HEK293 (cell line): ENCODE measurements at regions not wholly inside any gene's neighbourhood (a gene's known extent, or its start where the extent isn't known, plus 50 kb on each side); places are given as distances from the start of the nearest gene placed in this dataset.

ENCODE experiments used
- CTCF ChIA-PET: fragments of 350-600 bp; formaldehyde crosslinking; extraction: SDS; loops from one replicate; lab custom pipeline; 2021; ENCODE audit warnings: antibody characterized with exemption; lab: Yijun Ruan, JAX
- POLR2A ChIA-PET: fragments of 300-600 bp; formaldehyde crosslinking; extraction: SDS; loops from one replicate; lab custom pipeline; 2020; ENCODE audit warnings: antibody characterized with exemption, inconsistent platforms; lab: Yijun Ruan, JAX
- H3K27ac ChIP-seq: fragments of 200-500 bp; sonication (Bioruptor generic); 2 replicates; pipeline ENCODE4 v1.5.1; 2014; ENCODE audit warnings: low read depth, low read length, control low read depth, inconsistent platforms; ENCODE audit errors: extremely low read depth
- H3K36me3 ChIP-seq, 2 experiments: fragments of 200-500 bp in 1 of 2; sonication (Bioruptor generic) in 1 of 2; 1 replicate in 1 of 2; 2 replicates in 1 of 2; pipeline ENCODE4 v1.5.1; 2014 to 2017; ENCODE audit warnings: inconsistent platforms in 2 of 2, low read length in 2 of 2; ENCODE audit not compliant: control insufficient read depth in 2 of 2, insufficient read depth in 1 of 2
- H3K4me1 ChIP-seq: fragments of 200-500 bp; sonication (Bioruptor generic); 2 replicates; pipeline ENCODE4 v1.5.1; 2014; ENCODE audit warnings: mild to moderate bottlenecking, low read length, inconsistent platforms; ENCODE audit not compliant: control insufficient read depth, insufficient read depth
- H3K4me3 ChIP-seq: 2 replicates; pipeline ENCODE4 v1.5.1; 2011; ENCODE audit warnings: low read depth, mild to moderate bottlenecking, control low read depth, low read length, moderate library complexity
- H3K9me3 ChIP-seq: fragments of 200-500 bp; sonication (Bioruptor generic); 2 replicates; pipeline ENCODE4 v1.5.1; 2014; ENCODE audit warnings: low read depth, low read length, inconsistent platforms; ENCODE audit not compliant: control insufficient read depth, insufficient read depth
- FEZF1 ChIP-seq: fragments of 450-650 bp; formaldehyde crosslinking; IDR thresholded peaks from 2 replicates; pipeline ENCODE4 v1.5.1; 2016; ENCODE audit warnings: missing biosample characterization, missing genetic modification characterization
- GLIS1 ChIP-seq: fragments of 450-650 bp; formaldehyde crosslinking; IDR thresholded peaks from 2 replicates; pipeline ENCODE4 v1.5.1; 2016; ENCODE audit warnings: missing biosample characterization, missing genetic modification characterization
- SP3 ChIP-seq: fragments of 450-650 bp; formaldehyde crosslinking; IDR thresholded peaks from 2 replicates; pipeline ENCODE4 v1.5.1; 2016; ENCODE audit warnings: missing biosample characterization, missing genetic modification characterization
- ZBTB48 ChIP-seq: fragments of 450-650 bp; formaldehyde crosslinking; IDR thresholded peaks from 2 replicates; pipeline ENCODE4 v1.5.1; 2016; ENCODE audit warnings: missing biosample characterization, missing genetic modification characterization
- ZFP41 ChIP-seq: fragments of 450-650 bp; formaldehyde crosslinking; IDR thresholded peaks from 2 replicates; pipeline ENCODE4 v1.5.1; 2016; ENCODE audit warnings: missing biosample characterization, missing genetic modification characterization, borderline replicate concordance
- ZIC2 ChIP-seq: fragments of 450-650 bp; formaldehyde crosslinking; IDR thresholded peaks from 2 replicates; pipeline ENCODE4 v1.5.1; 2016; ENCODE audit warnings: missing biosample characterization, missing genetic modification characterization
- ZNF157 ChIP-seq: fragments of 450-650 bp; formaldehyde crosslinking; IDR thresholded peaks from 2 replicates; pipeline ENCODE4 v1.5.1; 2016; ENCODE audit warnings: missing biosample characterization, missing genetic modification characterization
- ZNF514 ChIP-seq: fragments of 450-650 bp; formaldehyde crosslinking; IDR thresholded peaks from 2 replicates; pipeline ENCODE4 v1.5.1; 2016; ENCODE audit warnings: missing biosample characterization, missing genetic modification characterization
- TF ChIP-seq, protein P1 (sequence below): fragments of 450-650 bp; formaldehyde crosslinking; IDR thresholded peaks from 2 replicates; pipeline ENCODE4 v1.5.1; 2016; ENCODE audit warnings: missing biosample characterization, missing genetic modification characterization, borderline replicate concordance
- TF ChIP-seq, protein P2 (sequence below): fragments of 450-650 bp; formaldehyde crosslinking; IDR thresholded peaks from 2 replicates; pipeline ENCODE4 v1.5.1; 2017; ENCODE audit warnings: missing biosample characterization, missing genetic modification characterization
- TF ChIP-seq, protein P3 (sequence below): fragments of 450-650 bp; formaldehyde crosslinking; IDR thresholded peaks from 2 replicates; pipeline ENCODE4 v1.5.1; 2016; ENCODE audit warnings: missing biosample characterization, missing genetic modification characterization

GRCh38 chr1:25035523-25036116 lies 105.5 kb upstream of the RUNX3 start:
- POLR2A ChIA-PET, result no interaction called here
- H3K4me1 ChIP-seq, result no peaks in the 10 kb centered on the region

DNA sequence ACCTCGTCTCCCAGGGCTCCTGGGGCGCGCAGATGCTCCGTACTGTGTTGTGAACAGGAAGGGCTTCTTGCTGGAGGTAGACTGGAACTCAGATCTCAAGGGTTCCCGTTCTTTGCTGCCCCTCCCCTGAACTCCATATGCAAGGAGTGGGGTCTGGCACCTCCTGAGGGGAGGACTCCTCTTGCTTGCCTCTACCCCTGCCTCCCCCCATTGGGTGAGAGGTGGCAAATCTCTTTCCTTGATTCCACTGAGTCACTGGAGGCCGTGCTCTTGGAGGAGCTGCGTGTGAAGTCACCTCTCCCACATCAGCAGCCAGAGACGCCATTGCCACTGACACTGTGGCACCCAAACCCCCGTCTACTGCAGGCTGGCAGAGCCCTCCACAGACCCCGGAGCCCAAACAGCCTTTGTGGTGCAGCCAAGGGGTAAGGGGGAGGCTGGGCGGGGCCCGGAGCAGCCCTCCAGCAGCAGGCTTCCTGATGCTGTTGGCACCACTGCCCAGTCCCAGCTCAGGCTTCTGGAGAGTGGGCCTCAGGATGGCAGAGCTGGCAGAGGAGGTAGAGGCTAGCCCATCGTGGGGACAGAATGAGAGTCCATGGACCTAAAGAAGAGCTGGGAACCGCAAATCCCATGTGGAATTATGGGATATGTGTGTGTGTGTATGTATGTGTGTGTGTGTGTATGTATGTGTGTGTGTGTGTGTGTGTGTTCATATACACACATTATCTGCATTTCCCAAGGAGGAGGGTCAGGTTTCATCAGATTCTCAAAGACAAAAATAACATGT lies 104.9 kb upstream of the RUNX3 start:
- TF ChIP-seq, protein P1, sequence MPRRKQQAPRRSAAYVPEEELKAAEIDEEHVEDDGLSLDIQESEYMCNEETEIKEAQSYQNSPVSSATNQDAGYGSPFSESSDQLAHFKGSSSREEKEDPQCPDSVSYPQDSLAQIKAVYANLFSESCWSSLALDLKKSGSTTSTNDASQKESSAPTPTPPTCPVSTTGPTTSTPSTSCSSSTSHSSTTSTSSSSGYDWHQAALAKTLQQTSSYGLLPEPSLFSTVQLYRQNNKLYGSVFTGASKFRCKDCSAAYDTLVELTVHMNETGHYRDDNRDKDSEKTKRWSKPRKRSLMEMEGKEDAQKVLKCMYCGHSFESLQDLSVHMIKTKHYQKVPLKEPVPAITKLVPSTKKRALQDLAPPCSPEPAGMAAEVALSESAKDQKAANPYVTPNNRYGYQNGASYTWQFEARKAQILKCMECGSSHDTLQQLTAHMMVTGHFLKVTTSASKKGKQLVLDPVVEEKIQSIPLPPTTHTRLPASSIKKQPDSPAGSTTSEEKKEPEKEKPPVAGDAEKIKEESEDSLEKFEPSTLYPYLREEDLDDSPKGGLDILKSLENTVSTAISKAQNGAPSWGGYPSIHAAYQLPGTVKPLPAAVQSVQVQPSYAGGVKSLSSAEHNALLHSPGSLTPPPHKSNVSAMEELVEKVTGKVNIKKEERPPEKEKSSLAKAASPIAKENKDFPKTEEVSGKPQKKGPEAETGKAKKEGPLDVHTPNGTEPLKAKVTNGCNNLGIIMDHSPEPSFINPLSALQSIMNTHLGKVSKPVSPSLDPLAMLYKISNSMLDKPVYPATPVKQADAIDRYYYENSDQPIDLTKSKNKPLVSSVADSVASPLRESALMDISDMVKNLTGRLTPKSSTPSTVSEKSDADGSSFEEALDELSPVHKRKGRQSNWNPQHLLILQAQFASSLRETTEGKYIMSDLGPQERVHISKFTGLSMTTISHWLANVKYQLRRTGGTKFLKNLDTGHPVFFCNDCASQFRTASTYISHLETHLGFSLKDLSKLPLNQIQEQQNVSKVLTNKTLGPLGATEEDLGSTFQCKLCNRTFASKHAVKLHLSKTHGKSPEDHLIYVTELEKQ (tag by site-specific recombination), result no peak
- TF ChIP-seq, protein P2, sequence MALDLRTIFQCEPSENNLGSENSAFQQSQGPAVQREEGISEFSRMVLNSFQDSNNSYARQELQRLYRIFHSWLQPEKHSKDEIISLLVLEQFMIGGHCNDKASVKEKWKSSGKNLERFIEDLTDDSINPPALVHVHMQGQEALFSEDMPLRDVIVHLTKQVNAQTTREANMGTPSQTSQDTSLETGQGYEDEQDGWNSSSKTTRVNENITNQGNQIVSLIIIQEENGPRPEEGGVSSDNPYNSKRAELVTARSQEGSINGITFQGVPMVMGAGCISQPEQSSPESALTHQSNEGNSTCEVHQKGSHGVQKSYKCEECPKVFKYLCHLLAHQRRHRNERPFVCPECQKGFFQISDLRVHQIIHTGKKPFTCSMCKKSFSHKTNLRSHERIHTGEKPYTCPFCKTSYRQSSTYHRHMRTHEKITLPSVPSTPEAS (tag by site-specific recombination), result peak; percentile 85
- TF ChIP-seq, all 188 proteins: peak for 1
- ChIA-PET CTCF (interaction anchor here (0.5 to 0.7 kb wide), 5 partner anchors 8 to 1134 kb away, joined by 3 to 4 read pairs (median 3); partner anchors contain the start of gene C1orf232), POLR2A (no interaction called here)
- H3K36me3 ChIP-seq, result no peaks in the 10 kb centered on the region
- H3K27ac ChIP-seq, result no peak overlapping the region
- H3K4me1 ChIP-seq, result no peaks in the 10 kb centered on the region
- H3K4me3 ChIP-seq, result no peak overlapping the region
- no peaks in the 10 kb centered on the region for H3K9me3 ChIP-seq

More at GRCh38 chr1:25035523-25036116, 105.5 kb upstream of the RUNX3 start:
- H3K9me3 ChIP-seq, result no peaks in the 10 kb centered on the region
- H3K4me3 ChIP-seq, result no peak overlapping the region
- TF ChIP-seq ZNF157 (tag by site-specific recombination) (0 out of 2 replicates have a peak, but pooled peaks have one; percentile 21), SP3 (no peak)
- no peak overlapping the region for H3K27ac ChIP-seq
- CTCF ChIA-PET, result interaction anchor here (0.5 to 3.9 kb wide), 6 partner anchors 11 to 187 kb away, joined by 3 to 34 read pairs (median 7); no protein-coding TSS in a partner anchor
- no peaks in the 10 kb centered on the region for H3K36me3 ChIP-seq

GRCh38 chr1:25033828-25034705 lies 104.0 kb upstream of the RUNX3 start:
- Histone ChIP-seq H3K36me3 (no peaks in the 10 kb centered on the region), H3K27ac (no peak overlapping the region), H3K9me3 (no peaks in the 10 kb centered on the region)
- CTCF ChIA-PET, result interaction anchor here (1.0 kb wide), 1 partner anchor 181 kb away, joined by 3 read pairs; no protein-coding TSS in a partner anchor
- POLR2A ChIA-PET, result no interaction called here
- TF ChIP-seq ZFP41 (tag by site-specific recombination) (no peak), ZNF514 (tag by site-specific recombination) (no peak), GLIS1 (peak; percentile 72), ZBTB48 (tag by site-specific recombination) (no peak), ZIC2 (peak; percentile 32), FEZF1 (tag by site-specific recombination) (0 out of 2 replicates have a peak, but pooled peaks have one; percentile 3)
- TF ChIP-seq, protein P3, sequence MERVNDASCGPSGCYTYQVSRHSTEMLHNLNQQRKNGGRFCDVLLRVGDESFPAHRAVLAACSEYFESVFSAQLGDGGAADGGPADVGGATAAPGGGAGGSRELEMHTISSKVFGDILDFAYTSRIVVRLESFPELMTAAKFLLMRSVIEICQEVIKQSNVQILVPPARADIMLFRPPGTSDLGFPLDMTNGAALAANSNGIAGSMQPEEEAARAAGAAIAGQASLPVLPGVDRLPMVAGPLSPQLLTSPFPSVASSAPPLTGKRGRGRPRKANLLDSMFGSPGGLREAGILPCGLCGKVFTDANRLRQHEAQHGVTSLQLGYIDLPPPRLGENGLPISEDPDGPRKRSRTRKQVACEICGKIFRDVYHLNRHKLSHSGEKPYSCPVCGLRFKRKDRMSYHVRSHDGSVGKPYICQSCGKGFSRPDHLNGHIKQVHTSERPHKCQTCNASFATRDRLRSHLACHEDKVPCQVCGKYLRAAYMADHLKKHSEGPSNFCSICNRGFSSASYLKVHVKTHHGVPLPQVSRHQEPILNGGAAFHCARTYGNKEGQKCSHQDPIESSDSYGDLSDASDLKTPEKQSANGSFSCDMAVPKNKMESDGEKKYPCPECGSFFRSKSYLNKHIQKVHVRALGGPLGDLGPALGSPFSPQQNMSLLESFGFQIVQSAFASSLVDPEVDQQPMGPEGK, result no peak
- TF ChIP-seq, all 188 proteins: peak for 3
- no peak overlapping the region for H3K4me3 ChIP-seq
- no peaks in the 10 kb centered on the region for H3K4me1 ChIP-seq
